Tibial nerve (tissue), 4 donors: ENCODE measurements at regions not wholly inside any gene's neighbourhood (a gene's known extent, or its start where the extent isn't known, plus 50 kb on each side); places are given as distances from the start of the nearest gene placed in this dataset.
"Not testable (repeated sequence)": the region's sequence is repeated elsewhere in the genome, so short reads cannot be mapped to it uniquely, and the experiment has no call there.

Experiments
- DNase-seq, 2 donors: peaks; one replicate each; pipeline ENCODE4 v3.0.0-alpha.2; 2019; ENCODE audit warnings: low spot score in 2 of 2
- H3K27ac ChIP-seq, 4 donors: fragments of 200-600 bp; sonication (generic) in 3 of 4; one replicate each; pipeline ENCODE4 v1.5.1; 2017 to 2019; ENCODE audit warnings: mild to moderate bottlenecking in 1 of 4
- H3K27me3 ChIP-seq, 2 donors: fragments of 200-600 bp; sonication (generic) in 1 of 2; one replicate each; pipeline versions ENCODE4 v1.5.1 to v1.6.0; 2017 to 2019
- H3K36me3 ChIP-seq, 3 donors: fragments of 200-600 bp; sonication (generic); one replicate each; pipeline ENCODE4 v1.5.1; 2018 to 2019
- H3K4me1 ChIP-seq, 4 donors: fragments of 200-600 bp; sonication (generic) in 3 of 4; one replicate each; pipeline ENCODE4 v1.5.1; 2017 to 2019
- H3K4me3 ChIP-seq, 4 donors: fragments of 200-600 bp; sonication (generic) in 3 of 4; one replicate each; pipeline ENCODE4 v1.5.1; 2017 to 2019; ENCODE audit warnings: mild to moderate bottlenecking in 1 of 4, moderate library complexity in 1 of 4
- H3K9me3 ChIP-seq, 4 donors: fragments of 200-600 bp; sonication (generic) in 3 of 4; one replicate each; pipeline ENCODE4 v1.5.1; 2017 to 2019
- EP300 ChIP-seq, 2 donors: sonication (generic); formaldehyde crosslinking; IDR thresholded peaks; one replicate each; pipeline ENCODE4 v1.6.1; 2017; ENCODE audit warnings: antibody characterized with exemption in 2 of 2, mild to moderate bottlenecking in 1 of 2
- POLR2A ChIP-seq, 2 donors: fragments of 450-650 bp; IDR thresholded peaks; one replicate each; pipeline ENCODE4 v1.6.1; 2017; ENCODE audit warnings: antibody characterized with exemption in 2 of 2, mild to moderate bottlenecking in 2 of 2, moderate library complexity in 2 of 2
- WGBS, 2 donors: methylation state at CpG; one replicate each; pipeline ENCODE4 v1.1.5; 2018; 5-methylcytosine and 5-hydroxymethylcytosine counted together
- TF ChIP-seq, protein P1 (sequence below), 5 experiments: fragments of 200-600 bp in 3 of 5; fragments of 450-650 bp in 2 of 5; sonication (generic) in 3 of 5; IDR thresholded peaks; one replicate each; pipeline ENCODE4 v1.5.1; 2016 to 2019; ENCODE audit warnings: antibody characterized with exemption in 5 of 5, mild to moderate bottlenecking in 3 of 5, moderate library complexity in 2 of 5

- WGBS, 2 donors: 31 to 39% methylated on average over 4 of the region's 4 CpGs
- Histone ChIP-seq H3K27me3 (no peaks in the 10 kb centered on the region), H3K27ac (no peak overlapping the region), H3K36me3 (no peaks in the 10 kb centered on the region), H3K4me1 (no peaks in the 10 kb centered on the region), H3K4me3 (no peak overlapping the region), H3K9me3 (peaks cover 0 to 7% (median 0%) of the 10 kb centered on the region in 4 donors)
- no peak for TF ChIP-seq EP300 (IDR thresholded peaks at IDR 0.05)
- TF ChIP-seq, protein P1, sequence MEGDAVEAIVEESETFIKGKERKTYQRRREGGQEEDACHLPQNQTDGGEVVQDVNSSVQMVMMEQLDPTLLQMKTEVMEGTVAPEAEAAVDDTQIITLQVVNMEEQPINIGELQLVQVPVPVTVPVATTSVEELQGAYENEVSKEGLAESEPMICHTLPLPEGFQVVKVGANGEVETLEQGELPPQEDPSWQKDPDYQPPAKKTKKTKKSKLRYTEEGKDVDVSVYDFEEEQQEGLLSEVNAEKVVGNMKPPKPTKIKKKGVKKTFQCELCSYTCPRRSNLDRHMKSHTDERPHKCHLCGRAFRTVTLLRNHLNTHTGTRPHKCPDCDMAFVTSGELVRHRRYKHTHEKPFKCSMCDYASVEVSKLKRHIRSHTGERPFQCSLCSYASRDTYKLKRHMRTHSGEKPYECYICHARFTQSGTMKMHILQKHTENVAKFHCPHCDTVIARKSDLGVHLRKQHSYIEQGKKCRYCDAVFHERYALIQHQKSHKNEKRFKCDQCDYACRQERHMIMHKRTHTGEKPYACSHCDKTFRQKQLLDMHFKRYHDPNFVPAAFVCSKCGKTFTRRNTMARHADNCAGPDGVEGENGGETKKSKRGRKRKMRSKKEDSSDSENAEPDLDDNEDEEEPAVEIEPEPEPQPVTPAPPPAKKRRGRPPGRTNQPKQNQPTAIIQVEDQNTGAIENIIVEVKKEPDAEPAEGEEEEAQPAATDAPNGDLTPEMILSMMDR (IDR thresholded peaks at IDR 0.05): no peak
- TF ChIP-seq POLR2A (IDR thresholded peaks at IDR 0.05): no peak
- no peak for DNase-seq
Observed at GRCh38 chr4:64729561-64729960, 320.3 kb upstream of the TECRL start.

DNA sequence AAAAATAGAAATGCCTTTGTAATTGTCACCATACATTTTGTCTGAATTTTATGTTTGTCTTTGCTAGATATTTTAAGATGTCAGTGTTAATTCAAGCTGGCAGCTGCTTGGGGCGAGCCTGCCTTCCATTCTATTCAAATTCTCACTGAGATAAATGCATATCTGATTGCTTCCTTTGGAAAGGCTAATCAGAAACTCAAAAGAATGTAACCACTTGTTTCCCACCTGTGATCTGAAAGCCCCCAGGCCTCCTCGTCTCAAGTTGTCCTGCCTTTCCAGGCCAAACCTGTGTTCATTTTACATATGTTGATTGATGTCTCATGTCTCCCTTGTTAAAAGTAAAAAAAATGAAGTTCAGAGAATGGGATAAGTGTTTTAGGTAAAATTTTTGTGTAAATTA lies 318.7 kb upstream of the TECRL start:
- no peak overlapping the region for H3K4me3 ChIP-seq
- H3K9me3 ChIP-seq: peaks cover 0 to 7% (median 0%) of the 10 kb centered on the region in 4 donors
- no peak overlapping the region for H3K27ac ChIP-seq
- no peak for DNase-seq
- no peaks in the 10 kb centered on the region for H3K36me3 ChIP-seq
- no peaks in the 10 kb centered on the region for H3K4me1 ChIP-seq
- WGBS, 2 donors: 44 to 47% methylated on average over 2 of the region's 2 CpGs
- TF ChIP-seq, protein P1 (IDR thresholded peaks at IDR 0.05): no peak
- TF ChIP-seq EP300 (IDR thresholded peaks at IDR 0.05): no peak
- no peak for TF ChIP-seq POLR2A (IDR thresholded peaks at IDR 0.05)
- H3K27me3 ChIP-seq: no peaks in the 10 kb centered on the region

DNA sequence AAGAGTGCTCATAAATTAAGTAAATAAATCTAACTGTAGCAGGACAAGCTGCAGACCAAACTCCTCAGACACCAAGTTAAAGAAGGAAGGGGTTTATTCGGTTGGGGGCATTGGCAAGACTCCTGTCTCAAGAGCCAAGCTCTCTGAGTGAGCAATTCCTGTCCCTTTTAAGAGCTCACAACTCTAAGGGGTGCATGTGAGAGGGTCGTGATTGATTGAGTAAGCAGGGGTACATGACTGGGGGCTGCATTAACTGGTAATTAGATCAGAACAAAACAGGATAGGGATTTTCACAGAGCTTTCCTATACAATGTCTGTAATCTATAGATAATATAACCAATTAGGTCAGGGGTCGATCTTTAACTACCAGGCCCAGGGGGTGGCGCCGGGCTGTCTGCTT lies 318.1 kb upstream of the TECRL start:
- H3K4me3 ChIP-seq, H3K27ac ChIP-seq, H3K27me3 ChIP-seq, DNase-seq, H3K36me3 ChIP-seq, H3K4me1 ChIP-seq, H3K9me3 ChIP-seq: not testable (repeated sequence)
- 53 to 57% methylated on average over 5 of the region's 5 CpGs for WGBS, 2 donors

DNA sequence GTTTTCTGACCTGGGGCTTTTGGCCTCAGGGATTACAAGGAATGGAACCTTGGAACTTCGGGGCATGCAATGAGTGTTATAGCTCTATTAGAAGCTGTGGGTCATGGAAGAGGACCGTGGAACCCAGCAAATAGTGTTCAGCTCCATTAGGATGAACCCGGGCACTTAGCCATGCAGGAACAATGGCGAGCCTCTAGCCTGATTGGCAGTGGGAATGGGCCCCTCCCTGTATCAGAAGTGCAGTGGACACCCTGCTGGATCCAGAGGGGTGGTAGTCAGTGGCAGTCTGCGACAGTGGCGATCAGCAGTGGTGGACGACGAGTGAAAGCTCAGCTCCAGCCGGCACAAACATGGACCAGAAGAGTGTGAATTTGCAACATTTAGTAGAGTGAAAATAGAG lies 315.4 kb upstream of the TECRL start:
- no peaks in the 10 kb centered on the region for H3K4me1 ChIP-seq
- no peak for DNase-seq
- H3K27me3 ChIP-seq: no peaks in the 10 kb centered on the region
- no peaks in the 10 kb centered on the region for H3K36me3 ChIP-seq
- H3K27ac ChIP-seq: no peak overlapping the region
- TF ChIP-seq POLR2A (IDR thresholded peaks at IDR 0.05): no peak
- TF ChIP-seq, protein P1 (IDR thresholded peaks at IDR 0.05): no peak
- TF ChIP-seq EP300 (IDR thresholded peaks at IDR 0.05): no peak
- no peak overlapping the region for H3K4me3 ChIP-seq
- WGBS, 2 donors: 87 to 89% methylated on average over 9 of the region's 9 CpGs
- H3K9me3 ChIP-seq: no peaks in the 10 kb centered on the region

DNA sequence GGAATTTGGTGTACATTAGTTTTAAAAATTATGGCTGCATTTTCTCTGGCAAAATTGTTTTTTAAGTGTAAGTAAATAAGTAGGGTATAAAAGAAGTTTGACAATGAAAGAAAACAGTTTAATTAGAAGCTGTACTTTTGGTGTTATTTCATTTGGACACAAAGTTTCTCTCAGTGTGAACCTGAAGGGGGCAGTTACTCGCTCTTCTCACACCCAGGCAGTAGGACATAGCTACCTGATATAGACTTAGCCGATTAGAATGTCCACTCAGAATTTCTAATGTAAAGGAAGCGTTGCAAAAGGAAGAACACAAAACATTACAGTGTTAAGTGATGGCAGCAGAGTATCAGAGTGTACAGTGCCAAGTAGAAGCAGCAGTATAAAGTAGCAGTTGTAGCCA lies 311.9 kb upstream of the TECRL start:
- Histone ChIP-seq H3K4me3 (no peak overlapping the region), H3K27me3 (no peaks in the 10 kb centered on the region), H3K36me3 (no peaks in the 10 kb centered on the region), H3K27ac (no peak overlapping the region), H3K9me3 (no peaks in the 10 kb centered on the region), H3K4me1 (no peaks in the 10 kb centered on the region)
- no peak for DNase-seq
- TF ChIP-seq EP300 (IDR thresholded peaks at IDR 0.05): no peak
- TF ChIP-seq, protein P1 (IDR thresholded peaks at IDR 0.05): no peak
- no peak for TF ChIP-seq POLR2A (IDR thresholded peaks at IDR 0.05)
- 83 to 89% methylated on average over 3 of the region's 3 CpGs for WGBS, 2 donors

GRCh38 chr4:64718091-64718490 lies 308.8 kb upstream of the TECRL start:
- no peak for DNase-seq
- 65 to 77% methylated on average over 3 of the region's 3 CpGs for WGBS, 2 donors
- TF ChIP-seq POLR2A (IDR thresholded peaks at IDR 0.05) (no peak), EP300 (IDR thresholded peaks at IDR 0.05) (no peak)
- TF ChIP-seq, protein P1 (IDR thresholded peaks at IDR 0.05): no peak

More at GRCh38 chr4:64718091-64718490, 308.8 kb upstream of the TECRL start:
- H3K27ac ChIP-seq: no peak overlapping the region
- H3K36me3 ChIP-seq: no peaks in the 10 kb centered on the region
- no peaks in the 10 kb centered on the region for H3K4me1 ChIP-seq
- H3K4me3 ChIP-seq: no peak overlapping the region
- H3K9me3 ChIP-seq: no peaks in the 10 kb centered on the region
- no peaks in the 10 kb centered on the region for H3K27me3 ChIP-seq
